Keratinocyte (primary cell): ENCODE measurements at regions not wholly inside any gene's neighbourhood (a gene's known extent, or its start where the extent isn't known, plus 50 kb on each side); places are given as distances from the start of the nearest gene placed in this dataset.

ENCODE experiments used
- DNase-seq: peaks from one replicate; pipeline ENCODE4 v3.0.0-alpha.2; 2011; ENCODE audit warnings: low read depth, missing footprints, low spot score
- FAIRE-seq: peaks from 2 replicates; lab custom pipeline; 2011; peaks lifted over from hg19 to GRCh38; lab: Jason Lieb, UNC
- H2AFZ ChIP-seq: 2 replicates; pipeline ENCODE4 v1.6.0; 2012; ENCODE audit warnings: low read length, control low read depth, inconsistent platforms; ENCODE audit not compliant: control insufficient read depth
- H3K27ac ChIP-seq: 2 replicates; pipeline ENCODE4 v1.5.1; 2011; ENCODE audit warnings: low read length; ENCODE audit not compliant: control insufficient read depth, insufficient read depth
- H3K27me3 ChIP-seq: 3 replicates; pipeline ENCODE4 v1.6.0; 2011; ENCODE audit warnings: low read length; ENCODE audit not compliant: control insufficient read depth, insufficient read depth; ENCODE audit errors: extremely low read depth
- H3K36me3 ChIP-seq, 2 experiments: 2 replicates in 1 of 2; 3 replicates in 1 of 2; pipeline ENCODE4 v1.5.1; 2011; ENCODE audit warnings: low read length in 2 of 2, mild to moderate bottlenecking in 1 of 2; ENCODE audit not compliant: control insufficient read depth in 2 of 2, insufficient read depth in 2 of 2; ENCODE audit errors: extremely low read depth in 1 of 2
- H3K4me1 ChIP-seq: 3 replicates; pipeline ENCODE4 v1.5.1; 2011; ENCODE audit warnings: low read length; ENCODE audit not compliant: control insufficient read depth, insufficient read depth; ENCODE audit errors: extremely low read depth
- H3K4me2 ChIP-seq: 3 replicates; pipeline ENCODE4 v1.6.0; 2011; ENCODE audit warnings: low read depth, low read length; ENCODE audit not compliant: control insufficient read depth, insufficient read depth; ENCODE audit errors: extremely low read depth
- H3K4me3 ChIP-seq, 3 experiments: fragments of 200-600 bp in 1 of 3; sonication (generic) in 1 of 3; 2 replicates in 2 of 3; 3 replicates in 1 of 3; pipeline ENCODE4 v1.5.1; 2011 to 2016; ENCODE audit warnings: low read length in 3 of 3, mild to moderate bottlenecking in 3 of 3, control low read depth in 2 of 3, inconsistent platforms in 1 of 3, low read depth in 1 of 3, mixed read lengths in 1 of 3, mixed run types in 1 of 3, moderate library complexity in 1 of 3; ENCODE audit not compliant: control insufficient read depth in 2 of 3, insufficient read depth in 2 of 3; ENCODE audit errors: extremely low read depth in 1 of 3
- H3K79me2 ChIP-seq: 2 replicates; pipeline ENCODE4 v1.6.0; 2012; ENCODE audit warnings: low read length; ENCODE audit not compliant: control insufficient read depth, insufficient read depth
- H3K9ac ChIP-seq: 3 replicates; pipeline ENCODE4 v1.6.0; 2011; ENCODE audit warnings: low read length; ENCODE audit not compliant: control insufficient read depth, insufficient read depth; ENCODE audit errors: extremely low read depth
- H3K9me1 ChIP-seq: 3 replicates; pipeline ENCODE4 v1.6.0; 2011; ENCODE audit warnings: low read length; ENCODE audit not compliant: control insufficient read depth, insufficient read depth; ENCODE audit errors: extremely low read depth
- H3K9me3 ChIP-seq: 2 replicates; pipeline ENCODE4 v1.5.1; 2012; ENCODE audit warnings: low read depth, low read length; ENCODE audit not compliant: control insufficient read depth
- H4K20me1 ChIP-seq: 3 replicates; pipeline ENCODE4 v1.6.0; 2011; ENCODE audit warnings: low read length; ENCODE audit not compliant: control insufficient read depth, insufficient read depth; ENCODE audit errors: extremely low read depth
- EZH2 ChIP-seq: IDR thresholded peaks from one replicate; pipeline ENCODE4 v1.6.1; 2012; ENCODE audit warnings: inconsistent platforms, mild to moderate bottlenecking, low read length, moderate library complexity
- dilution Hi-C: fragments of 300-500 bp; cut with MboI; formaldehyde crosslinking; loops from one replicate; pipeline ENCODE4 v1.7.0; 2020; ENCODE audit warnings: low sequenced_read_pairs; ENCODE audit not compliant: extremely low pct_ligation_motif_present
- TF ChIP-seq, protein P1 (sequence below), 3 experiments: IDR thresholded peaks in 1 of 3; conservative IDR thresholded peaks in 1 of 3; optimal IDR thresholded peaks in 1 of 3; 2 replicates in 2 of 3; 3 replicates in 1 of 3; pipeline versions ENCODE3 to v1.5.1; 2011; ENCODE audit warnings: low read length in 3 of 3, mild to moderate bottlenecking in 3 of 3, moderate library complexity in 2 of 3, control low read depth in 1 of 3, inconsistent platforms in 1 of 3; ENCODE audit not compliant: insufficient read depth in 2 of 3; ENCODE audit errors: extremely low read depth in 1 of 3

DNA sequence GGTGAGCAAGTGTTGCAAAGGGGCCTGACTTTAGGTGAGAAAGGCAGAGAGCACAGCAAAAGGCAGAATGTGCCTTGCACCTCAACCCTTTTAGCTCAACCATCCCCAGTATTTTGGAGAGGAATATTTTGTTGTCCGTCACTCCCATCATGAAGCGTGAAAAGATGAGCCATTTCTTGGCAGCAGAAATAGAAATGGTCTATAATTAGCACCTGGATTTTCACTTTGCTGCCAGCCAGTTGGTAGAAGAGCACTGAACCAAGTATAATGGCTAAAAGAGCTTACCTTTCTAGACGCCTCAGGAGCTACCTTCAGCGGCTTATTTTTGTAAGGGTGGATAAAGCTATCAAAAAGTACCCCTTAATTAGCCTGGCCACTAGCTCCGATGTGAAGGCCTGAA lies 406.7 kb downstream of the OCA2 start:
- Histone ChIP-seq H3K9me3 (no peaks in the 10 kb centered on the region), H3K9me1 (no peaks in the 10 kb centered on the region), H4K20me1 (no peaks in the 10 kb centered on the region), H3K4me2 (no peak overlapping the region), H3K4me1 (peaks cover 4% of the 10 kb centered on the region), H3K9ac (no peak overlapping the region), H3K4me3 (no peak overlapping the region), H3K27me3 (no peaks in the 10 kb centered on the region), H3K27ac (no peak overlapping the region), H2AFZ (no peak overlapping the region), H3K79me2 (no peaks in the 10 kb centered on the region), H3K36me3 (no peaks in the 10 kb centered on the region)
- DNase-seq: no peak
- no peak for TF ChIP-seq EZH2
- TF ChIP-seq, protein P1, sequence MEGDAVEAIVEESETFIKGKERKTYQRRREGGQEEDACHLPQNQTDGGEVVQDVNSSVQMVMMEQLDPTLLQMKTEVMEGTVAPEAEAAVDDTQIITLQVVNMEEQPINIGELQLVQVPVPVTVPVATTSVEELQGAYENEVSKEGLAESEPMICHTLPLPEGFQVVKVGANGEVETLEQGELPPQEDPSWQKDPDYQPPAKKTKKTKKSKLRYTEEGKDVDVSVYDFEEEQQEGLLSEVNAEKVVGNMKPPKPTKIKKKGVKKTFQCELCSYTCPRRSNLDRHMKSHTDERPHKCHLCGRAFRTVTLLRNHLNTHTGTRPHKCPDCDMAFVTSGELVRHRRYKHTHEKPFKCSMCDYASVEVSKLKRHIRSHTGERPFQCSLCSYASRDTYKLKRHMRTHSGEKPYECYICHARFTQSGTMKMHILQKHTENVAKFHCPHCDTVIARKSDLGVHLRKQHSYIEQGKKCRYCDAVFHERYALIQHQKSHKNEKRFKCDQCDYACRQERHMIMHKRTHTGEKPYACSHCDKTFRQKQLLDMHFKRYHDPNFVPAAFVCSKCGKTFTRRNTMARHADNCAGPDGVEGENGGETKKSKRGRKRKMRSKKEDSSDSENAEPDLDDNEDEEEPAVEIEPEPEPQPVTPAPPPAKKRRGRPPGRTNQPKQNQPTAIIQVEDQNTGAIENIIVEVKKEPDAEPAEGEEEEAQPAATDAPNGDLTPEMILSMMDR (optimal IDR thresholded peaks at IDR 0.05 in 1 of 3, IDR thresholded peaks at IDR 0.05 in 1 of 3, conservative IDR thresholded peaks at IDR 0.05 in 1 of 3; ENCODE audit: extremely low read depth in 1 of 3, insufficient read depth in 2 of 3, low read length in 3 of 3): no peak
- no peak for FAIRE-seq
- dilution Hi-C loops: no loop called here

DNA sequence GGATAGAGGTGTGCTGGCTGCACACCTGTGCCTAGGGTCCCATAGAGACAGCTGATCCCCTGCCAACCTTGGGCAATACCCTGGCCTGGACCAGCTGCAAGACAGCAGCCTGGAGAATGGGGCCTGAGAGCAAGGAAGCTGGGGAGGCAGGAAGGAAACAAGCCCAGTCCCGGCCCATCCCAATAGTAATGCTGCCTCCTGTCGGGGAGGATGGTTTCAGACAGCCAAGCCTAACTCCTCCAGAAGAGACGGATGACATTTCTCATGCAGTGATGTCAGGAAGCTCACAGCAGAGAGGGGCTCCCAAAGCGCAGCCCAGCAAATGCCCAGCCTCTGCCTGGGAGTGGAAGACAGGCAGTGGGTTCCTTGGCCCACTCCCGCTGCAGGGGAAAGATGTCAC lies 408.8 kb downstream of the OCA2 start:
- no peak overlapping the region for H3K4me3 ChIP-seq
- H3K9me3 ChIP-seq: no peaks in the 10 kb centered on the region
- H3K9me1 ChIP-seq: no peaks in the 10 kb centered on the region
- TF ChIP-seq, protein P1 (optimal IDR thresholded peaks at IDR 0.05 in 1 of 3, IDR thresholded peaks at IDR 0.05 in 1 of 3, conservative IDR thresholded peaks at IDR 0.05 in 1 of 3; ENCODE audit: extremely low read depth in 1 of 3, insufficient read depth in 2 of 3, low read length in 3 of 3): no peak
- no peak for TF ChIP-seq EZH2
- no peaks in the 10 kb centered on the region for H3K27me3 ChIP-seq
- no peaks in the 10 kb centered on the region for H3K36me3 ChIP-seq
- dilution Hi-C loops: no loop called here
- H4K20me1 ChIP-seq: no peaks in the 10 kb centered on the region
- no peak overlapping the region for H3K9ac ChIP-seq
- peaks cover 8% of the 10 kb centered on the region for H3K4me1 ChIP-seq
- H3K79me2 ChIP-seq: no peaks in the 10 kb centered on the region
- FAIRE-seq (no peak), DNase-seq (no peak)
- no peak overlapping the region for H2AFZ ChIP-seq
- no peak overlapping the region for H3K27ac ChIP-seq
- H3K4me2 ChIP-seq: no peak overlapping the region
